Body of pancreas (tissue), 4 donors: ENCODE measurements at regions not wholly inside any gene's neighbourhood (a gene's known extent, or its start where the extent isn't known, plus 50 kb on each side); places are given as distances from the start of the nearest gene placed in this dataset.

ENCODE experiments used
- ATAC-seq: fragments of 150-250 bp; one replicate; pipeline ENCODE4 v1.9.1; 2016
- DNase-seq, 4 donors: peaks; one replicate each; pipeline ENCODE4 v3.0.0-alpha.2; 2019
- H3K27ac ChIP-seq, 4 donors: fragments of 200-600 bp; sonication (generic); 1 replicate in 3 of 4; 2 replicates in 1 of 4; pipeline versions ENCODE4 v1.5.1 to v1.6.1; 2016 to 2019; ENCODE audit warnings: mild to moderate bottlenecking in 1 of 4, mixed read lengths in 1 of 4, moderate library complexity in 1 of 4
- H3K27me3 ChIP-seq, 2 donors: fragments of 200-600 bp; sonication (generic); one replicate each; pipeline ENCODE4 v1.6.0; 2016; ENCODE audit warnings: mild to moderate bottlenecking in 1 of 2
- H3K36me3 ChIP-seq, 2 donors: fragments of 200-600 bp; sonication (generic); replicated peaks in 1 of 2; 2 replicates each; pipeline ENCODE4 v1.5.1; 2016; ENCODE audit warnings: low read depth in 2 of 2; ENCODE audit not compliant: insufficient read depth in 1 of 2
- H3K4me1 ChIP-seq: fragments of 200-600 bp; sonication (generic); one replicate; pipeline ENCODE4 v1.6.0; 2016
- H3K4me3 ChIP-seq, 2 donors: fragments of 200-600 bp; sonication (generic); 1 replicate in 1 of 2; 2 replicates in 1 of 2; pipeline ENCODE4 v1.5.1; 2016 to 2019
- H3K9me3 ChIP-seq, 3 donors: fragments of 200-600 bp; sonication (generic); 1 replicate in 2 of 3; 2 replicates in 1 of 3; pipeline ENCODE4 v1.5.1; 2016
- POLR2A ChIP-seq, 3 donors: fragments of 450-650 bp; IDR thresholded peaks; one replicate each; pipeline ENCODE4 v1.6.1; 2016; ENCODE audit warnings: antibody characterized with exemption in 3 of 3, mild to moderate bottlenecking in 2 of 3
- WGBS, 2 donors: methylation state at CpG; one replicate each; pipeline ENCODE4 v1.1.5; 2017; 5-methylcytosine and 5-hydroxymethylcytosine counted together
- intact Hi-C: fragments of 100-400 bp; cut with DNase I; formaldehyde crosslinking; loops from one replicate; pipeline ENCODE4 v1.15.1; 2023
- TF ChIP-seq, protein P1 (sequence below), 7 experiments: fragments of 450-650 bp in 4 of 7; fragments of 200-600 bp in 3 of 7; sonication (generic) in 3 of 7; IDR thresholded peaks; one replicate each; pipeline ENCODE4 v1.5.1; 2016 to 2019; ENCODE audit warnings: antibody characterized with exemption in 7 of 7

DNA sequence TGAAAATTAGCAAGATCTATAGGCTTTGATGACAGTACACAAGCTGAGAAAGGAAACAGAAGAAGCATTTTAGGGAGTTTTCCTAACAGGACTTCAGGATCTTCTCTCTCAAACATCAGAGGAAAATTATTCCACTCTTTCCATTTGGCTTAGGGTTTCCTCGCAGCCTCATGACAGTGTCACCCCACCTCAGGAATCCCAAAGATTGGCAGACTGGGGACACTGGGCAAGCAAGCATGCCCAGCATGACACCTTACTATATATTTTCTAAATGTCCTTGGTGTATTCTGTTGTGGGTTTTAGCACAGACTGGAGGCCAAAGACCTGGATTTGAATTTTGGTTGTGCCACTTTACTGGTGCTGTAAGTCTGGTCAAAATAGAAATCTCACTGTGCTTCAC, 482.4 kb upstream of the SOX5 start:
- no peak overlapping the region for H3K27ac ChIP-seq
- no peaks in the 10 kb centered on the region for H3K9me3 ChIP-seq
- intact Hi-C loops: no loop called here
- H3K36me3 ChIP-seq: no peaks in the 10 kb centered on the region
- no peak for DNase-seq
- no peak overlapping the region for H3K4me3 ChIP-seq
- ATAC-seq: no peak
- TF ChIP-seq, protein P1, sequence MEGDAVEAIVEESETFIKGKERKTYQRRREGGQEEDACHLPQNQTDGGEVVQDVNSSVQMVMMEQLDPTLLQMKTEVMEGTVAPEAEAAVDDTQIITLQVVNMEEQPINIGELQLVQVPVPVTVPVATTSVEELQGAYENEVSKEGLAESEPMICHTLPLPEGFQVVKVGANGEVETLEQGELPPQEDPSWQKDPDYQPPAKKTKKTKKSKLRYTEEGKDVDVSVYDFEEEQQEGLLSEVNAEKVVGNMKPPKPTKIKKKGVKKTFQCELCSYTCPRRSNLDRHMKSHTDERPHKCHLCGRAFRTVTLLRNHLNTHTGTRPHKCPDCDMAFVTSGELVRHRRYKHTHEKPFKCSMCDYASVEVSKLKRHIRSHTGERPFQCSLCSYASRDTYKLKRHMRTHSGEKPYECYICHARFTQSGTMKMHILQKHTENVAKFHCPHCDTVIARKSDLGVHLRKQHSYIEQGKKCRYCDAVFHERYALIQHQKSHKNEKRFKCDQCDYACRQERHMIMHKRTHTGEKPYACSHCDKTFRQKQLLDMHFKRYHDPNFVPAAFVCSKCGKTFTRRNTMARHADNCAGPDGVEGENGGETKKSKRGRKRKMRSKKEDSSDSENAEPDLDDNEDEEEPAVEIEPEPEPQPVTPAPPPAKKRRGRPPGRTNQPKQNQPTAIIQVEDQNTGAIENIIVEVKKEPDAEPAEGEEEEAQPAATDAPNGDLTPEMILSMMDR (IDR thresholded peaks at IDR 0.05): no peak
- no peak for TF ChIP-seq POLR2A (IDR thresholded peaks at IDR 0.05)
- H3K27me3 ChIP-seq: no peaks in the 10 kb centered on the region
- WGBS, 2 donors: 74 to 86% methylated on average over 1 of the region's 1 CpG
- no peaks in the 10 kb centered on the region for H3K4me1 ChIP-seq

DNA sequence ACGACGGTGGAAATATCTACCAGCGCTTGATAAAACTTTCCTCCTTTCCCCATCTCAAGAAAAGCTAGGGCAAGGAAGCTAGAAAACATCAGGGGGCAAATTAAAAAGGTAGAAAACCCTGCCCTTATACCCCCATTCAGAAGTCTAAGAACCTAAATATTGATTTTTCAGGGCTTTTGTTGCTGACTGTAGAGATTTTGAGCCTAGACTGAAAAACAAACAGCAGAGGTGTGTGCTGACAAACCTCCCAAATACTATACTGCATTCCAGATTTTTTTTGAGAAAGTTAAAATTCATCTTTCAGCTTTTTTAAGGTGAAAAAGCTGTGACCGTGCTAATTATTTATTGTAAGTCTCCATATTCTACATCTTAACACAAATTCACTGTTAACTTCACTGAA, 478.3 kb upstream of the SOX5 start:
- H3K4me3 ChIP-seq: no peak overlapping the region
- H3K36me3 ChIP-seq: no peaks in the 10 kb centered on the region
- no peaks in the 10 kb centered on the region for H3K9me3 ChIP-seq
- no peaks in the 10 kb centered on the region for H3K4me1 ChIP-seq
- no peak for ATAC-seq
- no peaks in the 10 kb centered on the region for H3K27me3 ChIP-seq
- 62 to 72% methylated on average over 4 of the region's 4 CpGs for WGBS, 2 donors
- H3K27ac ChIP-seq: no peak overlapping the region
- TF ChIP-seq, protein P1 (IDR thresholded peaks at IDR 0.05): no peak
- TF ChIP-seq POLR2A (IDR thresholded peaks at IDR 0.05): no peak
- intact Hi-C loops: no loop called here
- no peak for DNase-seq

DNA sequence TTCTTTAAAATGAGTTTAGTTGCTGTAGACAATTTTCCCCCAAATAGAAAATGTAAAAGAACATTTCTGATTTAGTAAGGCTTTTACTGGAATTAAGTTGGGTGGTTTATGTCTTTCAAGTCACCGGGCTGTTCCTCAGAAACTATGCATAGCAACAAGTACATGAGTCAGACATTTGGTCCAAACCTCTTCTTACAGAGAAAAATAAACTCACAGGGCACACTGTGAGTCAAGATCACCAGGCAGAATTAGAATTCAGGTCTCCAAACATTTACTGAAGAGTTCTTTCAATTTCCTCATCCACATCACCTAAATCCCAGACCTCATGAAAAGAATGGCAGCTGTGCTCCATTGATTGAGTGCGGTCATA, 476.1 kb upstream of the SOX5 start:
- ATAC-seq (no peak), DNase-seq (no peak)
- H3K9me3 ChIP-seq: no peaks in the 10 kb centered on the region
- H3K4me1 ChIP-seq: no peaks in the 10 kb centered on the region
- WGBS, 2 donors: 87 to 90% methylated on average over 2 of the region's 2 CpGs
- intact Hi-C loops: no loop called here
- no peak overlapping the region for H3K4me3 ChIP-seq
- H3K36me3 ChIP-seq: no peaks in the 10 kb centered on the region
- no peak overlapping the region for H3K27ac ChIP-seq
- TF ChIP-seq POLR2A (IDR thresholded peaks at IDR 0.05): no peak
- no peaks in the 10 kb centered on the region for H3K27me3 ChIP-seq

DNA sequence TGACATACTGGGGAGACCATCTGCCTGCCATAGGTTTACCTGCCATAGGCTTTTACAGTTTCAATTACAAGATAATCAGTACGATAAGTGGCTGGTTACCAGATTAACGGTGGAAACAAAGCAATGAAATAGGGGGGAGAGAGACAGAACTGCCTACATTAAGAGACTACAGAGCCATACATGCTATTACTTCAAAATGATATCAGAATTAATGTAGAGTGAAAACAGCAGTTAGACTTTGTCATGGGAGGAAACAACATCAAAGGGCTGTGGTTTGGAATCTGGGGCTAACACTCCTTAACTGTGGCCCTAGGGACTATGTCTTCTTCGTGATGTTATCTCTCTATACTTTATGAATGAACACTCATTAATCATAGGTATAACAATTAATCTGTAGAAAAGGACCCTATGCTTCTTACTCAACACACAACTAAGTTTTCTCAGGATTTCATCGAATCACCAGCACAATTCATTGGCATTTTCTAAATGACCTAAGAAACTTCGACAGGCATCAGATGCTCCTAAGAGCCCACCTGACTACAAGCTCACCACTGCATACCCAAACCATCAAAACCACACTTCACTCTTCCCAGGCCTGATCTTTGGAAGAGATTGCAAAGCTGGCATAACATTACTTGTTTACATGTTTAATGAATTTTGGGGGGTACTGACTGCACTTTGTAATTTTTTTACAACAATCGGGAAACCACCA, 475.6 kb upstream of the SOX5 start:
- TF ChIP-seq, protein P1 (IDR thresholded peaks at IDR 0.05): no peak
- no peak for TF ChIP-seq POLR2A (IDR thresholded peaks at IDR 0.05)
- Histone ChIP-seq H3K4me3 (no peak overlapping the region), H3K27me3 (no peaks in the 10 kb centered on the region), H3K27ac (no peak overlapping the region), H3K4me1 (no peaks in the 10 kb centered on the region), H3K9me3 (no peaks in the 10 kb centered on the region), H3K36me3 (no peaks in the 10 kb centered on the region)
- no peak for DNase-seq
- 46 to 52% methylated on average over 6 of the region's 6 CpGs for WGBS, 2 donors
- intact Hi-C loops: no loop called here
- ATAC-seq: no peak

DNA sequence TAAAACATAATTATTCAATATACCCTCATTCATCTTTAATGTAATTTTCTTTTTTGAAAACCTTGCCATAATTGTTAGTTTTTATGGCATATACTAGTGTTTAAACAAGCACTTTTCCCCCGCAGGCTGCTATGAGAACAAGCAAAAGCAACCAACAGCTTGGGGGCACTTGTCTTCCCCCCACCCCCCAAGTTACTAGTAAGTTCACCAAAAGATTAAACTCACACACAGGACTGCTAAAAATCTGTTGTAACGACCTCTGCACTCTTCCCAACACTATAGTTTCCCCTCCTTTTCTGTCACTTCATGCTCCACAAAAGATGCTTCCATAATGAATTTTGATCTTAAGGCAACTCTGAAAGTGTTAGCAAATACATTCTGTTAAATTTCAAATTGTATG, 474.9 kb upstream of the SOX5 start:
- Histone ChIP-seq H3K36me3 (no peaks in the 10 kb centered on the region), H3K4me3 (no peak overlapping the region), H3K4me1 (no peaks in the 10 kb centered on the region), H3K27me3 (no peaks in the 10 kb centered on the region), H3K27ac (no peak overlapping the region), H3K9me3 (no peaks in the 10 kb centered on the region)
- ATAC-seq (no peak), DNase-seq (no peak)
- intact Hi-C loops: no loop called here
- TF ChIP-seq, protein P1 (IDR thresholded peaks at IDR 0.05): no peak
- TF ChIP-seq POLR2A (IDR thresholded peaks at IDR 0.05): no peak
- WGBS, 2 donors: 46 to 49% methylated on average over 2 of the region's 2 CpGs
